Activated CD4-positive, alpha-beta memory T cell treated with anti-CD3 and anti-CD28 coated beads, Interleukin-2, amount 10 ng/mL, durations not matched to agents 7 days and 5 days (primary cell): ENCODE measurements at regions not wholly inside any gene's neighbourhood (a gene's known extent, or its start where the extent isn't known, plus 50 kb on each side); places are given as distances from the start of the nearest gene placed in this dataset.

ENCODE experiments used
- CTCF ChIA-PET: fragments of 350-600 bp; sonication (Branson Sonifier 250); formaldehyde crosslinking; loops from one replicate; lab custom pipeline; 2021; ENCODE audit warnings: antibody characterized with exemption, inconsistent platforms; lab: Charles Lee
- POLR2A ChIA-PET: fragments of 350-600 bp; sonication (Branson Sonifier 250); formaldehyde crosslinking; loops from one replicate; lab custom pipeline; 2021; ENCODE audit warnings: antibody characterized with exemption; lab: Charles Lee
- DNase-seq: peaks from one replicate; pipeline ENCODE4 v3.0.0-alpha.2; 2020
- H3K27ac Mint-ChIP-seq: one replicate; pipeline ENCODE4 v1.8.0; 2021; ENCODE audit warnings: mild to moderate bottlenecking, mixed read lengths
- H3K27me3 Mint-ChIP-seq: one replicate; pipeline ENCODE4 v1.8.0; 2021; ENCODE audit warnings: mixed read lengths
- H3K36me3 Mint-ChIP-seq: one replicate; pipeline ENCODE4 v1.8.0; 2021; ENCODE audit warnings: low read depth, mixed read lengths
- H3K4me1 Mint-ChIP-seq: one replicate; pipeline ENCODE4 v1.8.0; 2021; ENCODE audit warnings: mixed read lengths
- H3K4me3 Mint-ChIP-seq: one replicate; pipeline ENCODE4 v1.8.0; 2021; ENCODE audit warnings: mild to moderate bottlenecking, mixed read lengths
- H3K9me3 Mint-ChIP-seq: one replicate; pipeline ENCODE4 v1.8.0; 2021; ENCODE audit warnings: mixed read lengths

GRCh38 chr16:52022980-52023379, 524.0 kb downstream of the TOX3 start:
- Mint-ChIP-seq H3K4me1 (no peaks in the 10 kb centered on the region), H3K27me3 (no peaks in the 10 kb centered on the region), H3K4me3 (no peak overlapping the region), H3K9me3 (peaks cover 10% of the 10 kb centered on the region), H3K27ac (no peak overlapping the region), H3K36me3 (no peaks in the 10 kb centered on the region)
- ChIA-PET CTCF (no interaction called here), POLR2A (no interaction called here)
- DNase-seq: no peak

DNA sequence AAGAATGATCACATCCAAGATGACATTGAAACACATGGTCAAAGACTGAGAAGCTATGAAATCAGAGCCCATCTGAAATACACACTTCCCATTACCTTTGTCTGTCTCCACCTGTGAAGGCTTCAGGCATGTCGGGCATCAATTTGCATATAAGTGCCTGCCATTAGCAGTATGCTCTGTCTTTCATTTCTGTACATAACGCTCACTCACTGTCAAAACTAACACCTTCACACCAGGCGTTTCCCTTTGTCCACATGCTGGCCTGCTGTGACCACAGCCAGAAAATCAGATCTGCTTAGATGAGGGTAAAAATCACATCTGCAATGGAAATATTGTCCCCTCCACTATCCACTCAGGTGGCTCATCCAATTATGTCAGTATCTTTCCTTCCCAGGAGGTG, 524.8 kb downstream of the TOX3 start:
- H3K9me3 Mint-ChIP-seq: peaks cover 10% of the 10 kb centered on the region
- no peaks in the 10 kb centered on the region for H3K27me3 Mint-ChIP-seq
- no peaks in the 10 kb centered on the region for H3K36me3 Mint-ChIP-seq
- DNase-seq: no peak
- H3K4me3 Mint-ChIP-seq: no peak overlapping the region
- no peak overlapping the region for H3K27ac Mint-ChIP-seq
- ChIA-PET CTCF (no interaction called here), POLR2A (no interaction called here)
- no peaks in the 10 kb centered on the region for H3K4me1 Mint-ChIP-seq

DNA sequence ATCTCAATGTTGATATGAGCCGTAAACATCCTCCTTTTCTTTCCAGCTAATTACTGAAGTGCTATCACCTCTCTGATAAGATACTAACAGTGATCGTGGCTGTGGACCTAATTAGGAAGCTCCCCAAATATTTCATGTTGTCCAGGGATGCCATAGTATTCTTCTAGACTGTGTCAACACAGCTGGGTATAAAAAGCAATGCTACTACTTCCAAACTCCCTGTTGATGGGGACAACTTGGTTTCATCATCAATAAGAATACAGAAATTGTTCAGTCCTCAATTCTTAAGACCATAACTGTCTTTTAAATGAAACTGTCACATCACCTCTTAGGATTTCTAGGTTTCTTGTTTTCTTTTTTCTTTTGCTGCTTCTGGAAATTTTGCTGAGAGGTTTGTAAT, 530.6 kb downstream of the TOX3 start:
- Mint-ChIP-seq H3K9me3 (peaks cover 24% of the 10 kb centered on the region), H3K4me3 (no peak overlapping the region), H3K4me1 (no peaks in the 10 kb centered on the region), H3K36me3 (no peaks in the 10 kb centered on the region), H3K27ac (no peak overlapping the region), H3K27me3 (no peaks in the 10 kb centered on the region)
- POLR2A ChIA-PET: no interaction called here
- no peak for DNase-seq
- CTCF ChIA-PET: no interaction called here

- no peaks in the 10 kb centered on the region for H3K36me3 Mint-ChIP-seq
- no peak for DNase-seq
- H3K27ac Mint-ChIP-seq: no peak overlapping the region
- peaks cover 7% of the 10 kb centered on the region for H3K9me3 Mint-ChIP-seq
- CTCF ChIA-PET: interaction anchor here (0.9 kb wide), 1 partner anchor 23 kb away, joined by 3 read pairs; no protein-coding TSS in a partner anchor
- H3K4me1 Mint-ChIP-seq: no peaks in the 10 kb centered on the region
- POLR2A ChIA-PET: no interaction called here
- no peak overlapping the region for H3K4me3 Mint-ChIP-seq
- no peaks in the 10 kb centered on the region for H3K27me3 Mint-ChIP-seq
These were observed 541.4 kb downstream of the TOX3 start for GRCh38 chr16:52005551-52005950.

GRCh38 chr16:52004343-52004742, 542.6 kb downstream of the TOX3 start:
- POLR2A ChIA-PET: no interaction called here
- CTCF ChIA-PET: no interaction called here
- Mint-ChIP-seq H3K27me3 (no peaks in the 10 kb centered on the region), H3K4me3 (no peak overlapping the region), H3K36me3 (no peaks in the 10 kb centered on the region), H3K9me3 (peaks cover 12% of the 10 kb centered on the region), H3K27ac (no peak overlapping the region), H3K4me1 (no peaks in the 10 kb centered on the region)
- no peak for DNase-seq

- H3K36me3 Mint-ChIP-seq: no peaks in the 10 kb centered on the region
- no peak overlapping the region for H3K4me3 Mint-ChIP-seq
- DNase-seq: no peak
- ChIA-PET POLR2A (no interaction called here), CTCF (no interaction called here)
- H3K4me1 Mint-ChIP-seq: no peaks in the 10 kb centered on the region
- H3K27ac Mint-ChIP-seq: no peak overlapping the region
- peaks cover 16% of the 10 kb centered on the region for H3K9me3 Mint-ChIP-seq
- H3K27me3 Mint-ChIP-seq: no peaks in the 10 kb centered on the region
These were observed 544.9 kb downstream of the TOX3 start for GRCh38 chr16:52002026-52002425.

DNA sequence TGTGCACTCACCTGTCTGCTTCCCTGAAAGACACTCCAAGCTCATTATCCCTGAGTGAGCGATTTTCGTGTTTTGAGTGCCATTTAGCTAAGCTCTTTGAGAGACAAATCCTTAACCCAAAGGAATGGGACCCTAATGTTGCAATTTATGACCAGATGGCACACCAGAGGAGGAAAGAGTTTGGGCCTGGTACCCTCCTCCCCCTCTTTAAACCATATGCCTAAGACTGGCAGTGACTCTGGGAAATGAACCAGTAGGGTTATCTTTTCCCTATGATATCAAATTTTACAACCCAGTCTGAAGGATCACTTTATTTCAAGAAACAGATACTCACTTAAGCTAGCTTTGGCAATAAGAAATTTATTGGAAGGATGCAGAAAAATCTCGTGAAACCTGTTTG, 550.4 kb downstream of the TOX3 start:
- CTCF ChIA-PET: no interaction called here
- H3K27ac Mint-ChIP-seq: no peak overlapping the region
- H3K4me1 Mint-ChIP-seq: no peaks in the 10 kb centered on the region
- POLR2A ChIA-PET: no interaction called here
- peaks cover 10% of the 10 kb centered on the region for H3K9me3 Mint-ChIP-seq
- no peak for DNase-seq
- no peaks in the 10 kb centered on the region for H3K36me3 Mint-ChIP-seq
- H3K4me3 Mint-ChIP-seq: no peak overlapping the region
- no peaks in the 10 kb centered on the region for H3K27me3 Mint-ChIP-seq

DNA sequence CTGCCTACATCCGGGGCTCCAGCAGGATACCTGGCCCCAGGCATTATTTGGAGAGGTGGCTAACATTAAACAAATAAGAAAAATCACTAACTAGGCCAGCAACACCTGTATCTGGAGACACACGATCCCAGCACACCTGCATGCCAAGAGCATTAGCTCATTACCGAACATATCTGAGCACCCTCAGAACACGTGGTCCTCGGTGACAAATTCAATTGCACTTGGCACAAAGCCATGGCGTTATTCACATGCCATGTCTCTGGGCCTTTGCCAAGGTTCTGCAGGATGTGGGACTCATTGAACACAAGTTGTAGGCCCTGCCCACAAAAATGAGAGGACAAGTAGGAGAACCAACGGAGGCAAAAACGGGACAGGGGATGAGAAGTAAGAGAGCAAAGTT, 552.3 kb downstream of the TOX3 start:
- ChIA-PET CTCF (no interaction called here), POLR2A (no interaction called here)
- H3K27ac Mint-ChIP-seq: no peak overlapping the region
- no peak for DNase-seq
- H3K36me3 Mint-ChIP-seq: no peaks in the 10 kb centered on the region
- no peak overlapping the region for H3K4me3 Mint-ChIP-seq
- H3K27me3 Mint-ChIP-seq: no peaks in the 10 kb centered on the region
- peaks cover 7% of the 10 kb centered on the region for H3K9me3 Mint-ChIP-seq
- no peaks in the 10 kb centered on the region for H3K4me1 Mint-ChIP-seq

DNA sequence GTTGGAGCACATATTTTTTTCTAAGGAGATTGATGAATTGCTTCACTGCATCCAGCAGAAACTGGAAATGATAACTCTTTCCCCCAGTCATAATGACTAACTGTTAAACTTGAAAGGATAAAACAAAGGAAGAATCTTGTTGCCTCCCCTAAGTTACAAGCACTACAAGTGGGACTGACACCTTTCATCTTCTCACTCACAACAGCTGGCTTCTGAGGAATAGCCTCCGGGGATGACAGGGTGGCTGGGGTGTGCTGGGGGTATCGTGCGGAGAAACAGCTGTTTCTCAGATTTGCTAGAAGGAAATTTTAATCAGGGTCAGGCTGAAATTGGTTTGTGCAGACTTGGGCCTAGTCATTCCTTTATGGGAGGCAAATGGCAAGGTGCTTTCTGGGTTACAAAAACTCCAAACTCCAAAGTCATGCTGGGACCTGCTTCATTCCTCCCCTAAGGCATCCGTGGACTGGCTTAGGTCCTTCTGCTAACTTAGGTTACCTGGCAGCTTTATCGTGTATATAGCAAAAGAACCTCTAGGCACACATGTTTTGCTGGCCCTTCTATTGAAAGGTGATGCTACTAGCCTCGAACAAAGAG, 557.2 kb downstream of the TOX3 start:
- no peak for DNase-seq
- CTCF ChIA-PET: no interaction called here
- no peaks in the 10 kb centered on the region for H3K27me3 Mint-ChIP-seq

GRCh38 chr16:51988977-51989376, 558.0 kb downstream of the TOX3 start:
- Mint-ChIP-seq H3K36me3 (no peaks in the 10 kb centered on the region), H3K27ac (no peak overlapping the region), H3K9me3 (no peaks in the 10 kb centered on the region), H3K27me3 (no peaks in the 10 kb centered on the region), H3K4me3 (no peak overlapping the region), H3K4me1 (no peaks in the 10 kb centered on the region)
- no peak for DNase-seq
- POLR2A ChIA-PET: no interaction called here
- CTCF ChIA-PET: no interaction called here

More for the DNA sequence above, 557.2 kb downstream of the TOX3 start:
- Mint-ChIP-seq H3K4me3 (no peak overlapping the region), H3K4me1 (no peaks in the 10 kb centered on the region), H3K27ac (no peak overlapping the region), H3K36me3 (no peaks in the 10 kb centered on the region), H3K9me3 (no peaks in the 10 kb centered on the region)
- POLR2A ChIA-PET: no interaction called here

DNA sequence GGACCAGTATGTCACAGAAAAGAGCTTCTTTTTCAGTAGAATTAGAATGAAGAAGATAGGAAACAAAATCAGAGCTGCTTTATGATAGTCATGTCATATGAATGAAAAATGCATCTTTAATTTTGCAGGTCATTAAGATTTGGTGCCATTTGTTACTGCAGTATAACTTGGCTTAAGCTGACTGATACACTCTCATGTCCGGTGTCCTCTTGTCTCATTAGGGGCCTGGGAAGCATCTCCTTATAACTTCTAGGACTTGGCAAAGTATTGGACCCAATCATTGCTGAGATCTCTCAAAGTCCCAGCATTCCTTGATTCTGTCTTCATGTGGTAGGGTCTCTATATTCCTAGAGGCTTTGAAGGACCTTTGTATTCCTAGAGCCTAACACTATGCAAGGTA, 559.4 kb downstream of the TOX3 start:
- H3K4me1 Mint-ChIP-seq: no peaks in the 10 kb centered on the region
- no peak overlapping the region for H3K4me3 Mint-ChIP-seq
- ChIA-PET POLR2A (no interaction called here), CTCF (no interaction called here)
- H3K9me3 Mint-ChIP-seq: no peaks in the 10 kb centered on the region
- no peak for DNase-seq
- no peaks in the 10 kb centered on the region for H3K27me3 Mint-ChIP-seq
- no peaks in the 10 kb centered on the region for H3K36me3 Mint-ChIP-seq
- no peak overlapping the region for H3K27ac Mint-ChIP-seq

DNA sequence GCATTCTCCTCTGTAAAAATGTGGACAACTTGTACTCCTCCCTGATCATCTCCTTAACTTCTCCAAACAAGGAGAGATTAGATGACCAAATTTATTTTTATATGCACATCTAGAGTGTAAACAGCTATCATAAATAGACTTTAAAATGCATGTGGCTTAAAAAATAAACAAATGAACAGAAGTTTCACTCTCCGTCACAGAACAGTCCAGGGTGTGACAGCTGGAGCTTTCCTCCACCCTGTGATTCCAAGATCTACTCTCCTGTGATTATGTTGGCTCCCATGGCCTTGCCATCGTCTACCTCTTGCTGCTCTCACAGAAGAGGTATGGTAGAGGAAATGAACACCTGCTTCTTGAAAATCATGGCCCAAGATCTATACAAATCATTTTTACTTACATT, 560.2 kb downstream of the TOX3 start:
- Mint-ChIP-seq H3K4me3 (no peak overlapping the region), H3K27me3 (no peaks in the 10 kb centered on the region), H3K4me1 (no peaks in the 10 kb centered on the region), H3K27ac (no peak overlapping the region), H3K9me3 (no peaks in the 10 kb centered on the region), H3K36me3 (no peaks in the 10 kb centered on the region)
- ChIA-PET CTCF (no interaction called here), POLR2A (no interaction called here)
- no peak for DNase-seq

DNA sequence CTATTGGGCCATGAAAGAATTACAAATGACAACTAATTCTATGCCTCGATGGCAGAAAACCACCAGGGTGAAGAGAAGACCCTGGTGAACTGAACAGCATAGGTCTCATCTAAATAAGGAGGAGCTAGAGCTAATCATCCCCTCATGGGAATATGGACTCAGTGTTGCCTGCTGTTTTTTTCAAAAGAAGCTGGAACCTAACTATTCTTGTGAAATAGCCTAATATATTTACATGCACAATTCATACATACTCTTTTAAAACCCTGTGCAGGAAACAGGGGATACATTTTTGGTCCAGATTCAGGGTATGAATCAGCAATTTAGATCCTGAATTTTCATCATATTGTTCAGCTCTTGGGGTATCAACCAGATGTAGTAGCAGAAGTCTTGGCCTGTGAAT, 560.6 kb downstream of the TOX3 start:
- H3K4me3 Mint-ChIP-seq: no peak overlapping the region
- no peaks in the 10 kb centered on the region for H3K9me3 Mint-ChIP-seq
- DNase-seq: no peak
- ChIA-PET CTCF (no interaction called here), POLR2A (no interaction called here)
- H3K36me3 Mint-ChIP-seq: no peaks in the 10 kb centered on the region
- H3K27me3 Mint-ChIP-seq: no peaks in the 10 kb centered on the region
- no peak overlapping the region for H3K27ac Mint-ChIP-seq
- no peaks in the 10 kb centered on the region for H3K4me1 Mint-ChIP-seq

- no peak for DNase-seq
- ChIA-PET POLR2A (no interaction called here), CTCF (no interaction called here)
- Mint-ChIP-seq H3K27ac (no peak overlapping the region), H3K4me3 (no peak overlapping the region), H3K36me3 (no peaks in the 10 kb centered on the region), H3K27me3 (no peaks in the 10 kb centered on the region), H3K9me3 (no peaks in the 10 kb centered on the region), H3K4me1 (no peaks in the 10 kb centered on the region)
These were observed 561.8 kb downstream of the TOX3 start for GRCh38 chr16:51985126-51985525.
